Smooth muscle cell (in vitro differentiated cells): ENCODE measurements at regions not wholly inside any gene's neighbourhood (a gene's known extent, or its start where the extent isn't known, plus 50 kb on each side); places are given as distances from the start of the nearest gene placed in this dataset.

ENCODE experiments used
- DNase-seq: peaks from one replicate; lab custom pipeline; 2025; ENCODE audit not compliant: unreplicated experiment; lab: John Stamatoyannopoulos, UW
- H2AFZ ChIP-seq: fragments of 200-600 bp; sonication (generic); 2 replicates; pipeline ENCODE4 v1.6.0; 2016; ENCODE audit warnings: antibody characterized with exemption, low read depth, mild to moderate bottlenecking
- H3F3A ChIP-seq: fragments of 200-600 bp; sonication (generic); 2 replicates; pipeline ENCODE4 v1.6.0; 2017; ENCODE audit warnings: antibody characterized with exemption, low read depth
- H3K27ac ChIP-seq: fragments of 200-600 bp; sonication (generic); 2 replicates; pipeline ENCODE4 v1.5.1; 2016; ENCODE audit warnings: low read depth, mild to moderate bottlenecking
- H3K27me3 ChIP-seq: fragments of 200-600 bp; sonication (generic); 2 replicates; pipeline ENCODE4 v1.6.1; 2016; ENCODE audit warnings: low read depth, mild to moderate bottlenecking
- H3K36me3 ChIP-seq: fragments of 200-600 bp; sonication (generic); 2 replicates; pipeline ENCODE4 v1.5.1; 2016; ENCODE audit warnings: low read depth
- H3K4me1 ChIP-seq: fragments of 200-600 bp; sonication (generic); 2 replicates; pipeline ENCODE4 v1.5.1; 2016; ENCODE audit warnings: low read depth
- H3K4me2 ChIP-seq: fragments of 200-600 bp; sonication (generic); 2 replicates; pipeline ENCODE4 v1.6.0; 2016; ENCODE audit warnings: mild to moderate bottlenecking
- H3K4me3 ChIP-seq: fragments of 200-600 bp; sonication (generic); 2 replicates; pipeline ENCODE4 v1.5.1; 2016; ENCODE audit warnings: mild to moderate bottlenecking
- H3K79me2 ChIP-seq: fragments of 200-600 bp; sonication (generic); 2 replicates; pipeline ENCODE4 v1.6.0; 2016; ENCODE audit warnings: low read depth, mild to moderate bottlenecking
- H3K9ac ChIP-seq: fragments of 200-600 bp; sonication (generic); 2 replicates; pipeline ENCODE4 v1.6.0; 2016; ENCODE audit warnings: low read depth
- H3K9me3 ChIP-seq: fragments of 200-600 bp; sonication (generic); replicated peaks from 2 replicates; pipeline ENCODE4 v1.5.1; 2016; ENCODE audit warnings: low read depth
- H4K20me1 ChIP-seq: fragments of 200-600 bp; sonication (generic); 2 replicates; pipeline ENCODE4 v1.6.0; 2016; ENCODE audit warnings: low read depth
- CTCF ChIP-seq: fragments of 200-600 bp; sonication (generic); IDR thresholded peaks from 2 replicates; pipeline ENCODE4 v1.5.1; 2017; ENCODE audit warnings: borderline replicate concordance, mild to moderate bottlenecking, antibody characterized with exemption; ENCODE audit not compliant: insufficient read depth, poor library complexity, severe bottlenecking
- WGBS: methylation state at CpG from one replicate; pipeline ENCODE4 v1.1.7; 2016; ENCODE audit warnings: low lambda C conversion rate; 5-methylcytosine and 5-hydroxymethylcytosine counted together

DNA sequence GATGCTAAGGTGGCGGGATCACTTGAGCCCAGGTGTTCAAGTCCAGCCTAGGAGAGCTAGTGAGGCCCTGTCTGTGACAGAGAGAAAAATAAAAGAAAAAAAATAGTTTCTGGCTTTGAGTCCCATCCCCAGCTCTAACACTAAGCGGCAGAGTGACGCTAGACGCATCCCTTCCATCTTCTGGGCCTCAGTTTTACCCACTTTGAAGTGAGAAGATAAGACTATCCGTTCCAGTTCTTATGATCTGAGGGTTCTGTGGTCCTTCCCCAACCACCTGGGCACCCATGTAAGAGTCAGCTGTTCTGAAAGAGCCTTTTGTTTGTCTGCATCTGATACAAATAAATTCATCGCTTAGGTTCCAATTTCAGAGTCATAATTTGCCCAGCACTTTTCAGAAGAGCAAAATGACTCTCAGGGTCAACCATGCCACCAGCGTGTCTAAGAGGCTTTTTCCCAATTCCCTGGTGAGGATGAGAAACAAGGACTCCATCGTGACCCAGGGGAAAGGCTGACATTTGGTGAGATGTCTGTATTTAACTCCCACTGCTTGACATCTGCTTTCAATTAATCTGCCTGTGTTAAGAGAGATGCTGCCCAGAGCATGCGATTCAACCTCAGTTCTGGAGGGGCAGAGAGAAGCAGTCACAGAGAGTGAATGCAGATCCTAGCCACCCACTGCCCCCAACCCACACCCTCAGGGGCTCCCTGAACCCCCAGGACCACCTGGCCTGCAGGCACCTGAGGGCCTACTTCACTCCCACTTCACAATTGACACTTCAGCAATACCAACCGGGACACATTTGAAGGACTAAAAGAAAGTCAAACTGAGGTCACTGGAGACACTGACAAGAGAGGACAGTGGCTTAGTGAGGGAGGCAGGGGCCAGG, 131.6 kb upstream of the TOP1 start:
- H3K4me2 ChIP-seq: no peak overlapping the region
- no peaks in the 10 kb centered on the region for H3K79me2 ChIP-seq
- H3K9me3 ChIP-seq: no peaks in the 10 kb centered on the region
- H3F3A ChIP-seq: no peaks in the 10 kb centered on the region
- no peak overlapping the region for H3K4me3 ChIP-seq
- no peak for DNase-seq
- H2AFZ ChIP-seq: no peak overlapping the region
- no peaks in the 10 kb centered on the region for H3K36me3 ChIP-seq
- no peak for TF ChIP-seq CTCF
- H3K4me1 ChIP-seq: no peaks in the 10 kb centered on the region
- no peaks in the 10 kb centered on the region for H4K20me1 ChIP-seq
- H3K27ac ChIP-seq: no peak overlapping the region
- 60% methylated on average over 10 of the region's 10 CpGs for WGBS
- H3K9ac ChIP-seq: no peak overlapping the region
- peaks cover 11% of the 10 kb centered on the region for H3K27me3 ChIP-seq

- WGBS: 36% methylated on average over 2 of the region's 2 CpGs
- no peak overlapping the region for H3K4me3 ChIP-seq
- no peak for DNase-seq
- H3K79me2 ChIP-seq: no peaks in the 10 kb centered on the region
- peaks cover 3% of the 10 kb centered on the region for H3K27me3 ChIP-seq
- no peak overlapping the region for H3K9ac ChIP-seq
- no peaks in the 10 kb centered on the region for H3F3A ChIP-seq
- no peaks in the 10 kb centered on the region for H3K4me1 ChIP-seq
- no peak overlapping the region for H3K4me2 ChIP-seq
- no peak overlapping the region for H3K27ac ChIP-seq
- H3K36me3 ChIP-seq: no peaks in the 10 kb centered on the region
- H4K20me1 ChIP-seq: no peaks in the 10 kb centered on the region
- H3K9me3 ChIP-seq: no peaks in the 10 kb centered on the region
- no peak for TF ChIP-seq CTCF
- no peak overlapping the region for H2AFZ ChIP-seq
Observed at GRCh38 chr20:40899344-40899743, 129.3 kb upstream of the TOP1 start.

DNA sequence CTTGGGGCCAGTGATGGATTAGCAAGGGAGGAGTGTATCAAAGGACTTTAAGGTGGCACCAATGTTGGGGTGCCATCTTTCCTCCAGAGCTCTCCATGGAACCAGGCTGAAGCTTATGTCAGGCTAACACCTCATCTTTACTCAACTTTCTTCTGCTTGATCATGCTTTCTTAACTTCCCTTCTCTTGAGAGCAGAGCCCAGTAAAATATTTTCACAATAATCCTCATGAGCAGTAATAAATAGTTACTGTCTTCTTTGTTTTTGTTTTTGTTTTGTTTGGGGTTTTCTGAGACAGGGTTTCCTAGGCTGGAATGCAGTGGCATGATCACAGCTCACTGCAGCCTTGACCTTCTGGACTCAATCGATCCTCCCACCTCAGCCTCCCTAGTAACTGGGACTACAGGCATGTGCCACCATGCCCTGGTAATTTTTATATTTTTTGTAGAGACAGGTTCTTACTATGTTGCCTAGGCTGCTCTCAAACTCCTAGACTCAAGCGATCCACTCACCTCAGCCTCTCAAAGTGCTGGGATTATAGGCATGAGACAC, 127.9 kb upstream of the TOP1 start:
- Histone ChIP-seq H3K4me3 (no peak overlapping the region), H3K36me3 (no peaks in the 10 kb centered on the region), H3F3A (no peaks in the 10 kb centered on the region), H3K27ac (no peak overlapping the region), H3K79me2 (no peaks in the 10 kb centered on the region), H3K4me1 (no peaks in the 10 kb centered on the region), H2AFZ (no peak overlapping the region), H3K4me2 (no peak overlapping the region), H3K27me3 (peaks cover 3% of the 10 kb centered on the region), H3K9me3 (no peaks in the 10 kb centered on the region), H3K9ac (no peak overlapping the region), H4K20me1 (no peaks in the 10 kb centered on the region)
- DNase-seq: no peak
- WGBS: 96% methylated on average over 2 of the region's 2 CpGs
- TF ChIP-seq CTCF: no peak
